ENCODE measurements at regions not wholly inside any gene's neighbourhood (a gene's known extent, or its start where the extent isn't known, plus 50 kb on each side); places are given as distances from the start of the nearest gene placed in this dataset.
"Not testable (repeated sequence)": the region's sequence is repeated elsewhere in the genome, so short reads cannot be mapped to it uniquely, and the experiment has no call there.

- DNase-seq: no peak
Measured at GRCh38 chr14:87628129-87628528, 364.9 kb downstream of the GALC start.

GRCh38 chr14:87626266-87626665, 366.7 kb downstream of the GALC start:
- no peak for DNase-seq

- DNase-seq: no peak
Measured at GRCh38 chr14:87623616-87624015, 369.4 kb downstream of the GALC start.

GRCh38 chr14:87617079-87617478, 375.9 kb downstream of the GALC start:
- DNase-seq: no peak

- DNase-seq: peak; percentile 74
Measured at GRCh38 chr14:87615822-87616679, 376.9 kb downstream of the GALC start.

GRCh38 chr14:87615047-87615446, 377.9 kb downstream of the GALC start:
- DNase-seq: no peak

GRCh38 chr14:87613881-87614280, 379.1 kb downstream of the GALC start:
- DNase-seq: no peak

- DNase-seq: not testable (repeated sequence)
Measured at GRCh38 chr14:87607056-87607455, 385.9 kb downstream of the GALC start.

GRCh38 chr14:87601036-87601435, 391.9 kb downstream of the GALC start:
- no peak for DNase-seq

- no peak for DNase-seq
Measured at GRCh38 chr14:87600240-87600639, 392.7 kb downstream of the GALC start.

- no peak for DNase-seq
Measured at GRCh38 chr14:87581298-87581697, 411.7 kb downstream of the GALC start.

GRCh38 chr14:87579036-87579435, 413.9 kb downstream of the GALC start:
- no peak for DNase-seq

GRCh38 chr14:87575378-87575777, 417.6 kb downstream of the GALC start:
- no peak for DNase-seq

- DNase-seq: no peak
Measured at GRCh38 chr14:87573591-87573990, 419.4 kb downstream of the GALC start.

GRCh38 chr14:87567618-87568295, 425.2 kb downstream of the GALC start:
- DNase-seq: no peak

- no peak for DNase-seq
Measured at GRCh38 chr14:87566991-87567390, 426.0 kb downstream of the GALC start.

- no peak for DNase-seq
Measured at GRCh38 chr14:87547536-87547935, 445.4 kb downstream of the GALC start.

- no peak for DNase-seq
Measured at GRCh38 chr14:87542288-87542687, 450.7 kb downstream of the GALC start.

- no peak for DNase-seq
Measured at GRCh38 chr14:87540339-87540738, 452.6 kb downstream of the GALC start.

- DNase-seq: no peak
Measured at GRCh38 chr14:87529081-87529480, 463.9 kb downstream of the GALC start.

- no peak for DNase-seq
Measured at GRCh38 chr14:87526731-87527130, 466.3 kb downstream of the GALC start.

GRCh38 chr14:87524011-87524410, 469.0 kb downstream of the GALC start:
- no peak for DNase-seq

- peak; percentile 36 for DNase-seq
Measured at GRCh38 chr14:87522575-87522974, 470.4 kb downstream of the GALC start.

- no peak for DNase-seq
Measured at GRCh38 chr14:87508333-87508732, 484.6 kb downstream of the GALC start.

All from NCI-H345 (cell line).